SK-N-DZ (cell line): ENCODE measurements at regions not wholly inside any gene's neighbourhood (a gene's known extent, or its start where the extent isn't known, plus 50 kb on each side); places are given as distances from the start of the nearest gene placed in this dataset.
A peak's percentile ranks its signal among the peaks of the same experiment; 100 is the strongest.

Experiments used
- DNase-seq: peaks from one replicate; pipeline ENCODE4 v3.0.0-alpha.2; 2015; ENCODE audit warnings: low spot score

- DNase-seq = no peak
Observed at GRCh38 chr3:56985460-56985859, 75.0 kb upstream of the SPATA12 start.

DNA sequence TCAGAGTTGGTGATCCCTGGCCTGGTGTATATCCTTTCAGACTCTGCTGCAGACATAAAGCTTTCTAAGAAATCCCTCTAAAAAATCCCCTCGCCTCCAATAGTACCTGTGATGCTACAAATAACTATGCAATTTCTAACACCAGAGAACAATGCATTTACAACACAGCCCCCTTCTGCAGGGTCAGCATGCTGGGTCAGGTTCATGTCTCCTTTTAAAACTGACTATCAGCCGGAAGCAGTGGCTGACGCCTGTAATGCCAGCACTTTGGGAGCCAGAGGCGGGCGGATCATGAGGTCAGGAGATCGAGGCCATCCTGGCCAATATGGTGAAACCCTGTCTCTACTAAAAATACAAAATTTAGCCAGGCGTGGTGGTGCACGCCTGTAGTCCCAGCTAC lies 77.0 kb upstream of the SPATA12 start:
- no peak for DNase-seq

- DNase-seq = peak; percentile 54
Observed at GRCh38 chr3:56981445-56982230, 78.8 kb upstream of the SPATA12 start.

GRCh38 chr3:56980798-56981390 lies 79.6 kb upstream of the SPATA12 start:
- DNase-seq = no peak

DNA sequence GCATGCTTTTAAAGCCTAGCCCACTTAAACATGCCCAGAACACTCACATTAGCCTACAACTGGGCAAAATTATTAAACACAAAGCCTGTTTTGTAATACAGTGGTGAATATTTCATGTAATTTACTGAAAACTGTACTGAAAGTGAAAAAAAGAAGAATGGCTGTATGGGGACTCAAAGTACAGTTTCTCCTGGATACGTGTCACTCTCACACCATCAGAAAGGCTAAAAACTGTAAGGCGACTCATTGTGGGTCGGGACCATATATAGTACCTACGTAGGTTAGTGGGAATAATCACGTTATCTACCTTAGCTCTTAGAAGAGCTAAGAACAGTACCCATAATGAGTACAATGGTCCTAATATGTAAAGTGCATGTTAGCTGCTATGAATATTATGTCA lies 80.2 kb upstream of the SPATA12 start:
- no peak for DNase-seq

GRCh38 chr3:56979791-56980190 lies 80.7 kb upstream of the SPATA12 start:
- no peak for DNase-seq

DNA sequence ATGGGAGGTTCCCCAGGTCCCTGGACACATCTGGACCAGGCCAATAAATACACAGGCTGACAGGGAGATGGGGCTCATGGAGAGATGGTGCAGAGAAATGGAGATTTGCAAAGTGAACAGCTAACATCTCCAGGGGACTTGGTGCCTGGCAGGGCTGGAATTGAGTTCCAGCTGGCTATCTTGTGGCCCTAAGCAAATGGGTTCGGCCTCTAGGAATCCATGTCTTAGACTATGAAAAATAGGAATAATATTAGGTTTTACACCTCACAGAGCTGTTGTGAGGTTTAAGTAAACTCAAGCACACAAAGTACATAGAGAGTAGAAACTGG lies 82.9 kb upstream of the SPATA12 start:
- DNase-seq = no peak

DNA sequence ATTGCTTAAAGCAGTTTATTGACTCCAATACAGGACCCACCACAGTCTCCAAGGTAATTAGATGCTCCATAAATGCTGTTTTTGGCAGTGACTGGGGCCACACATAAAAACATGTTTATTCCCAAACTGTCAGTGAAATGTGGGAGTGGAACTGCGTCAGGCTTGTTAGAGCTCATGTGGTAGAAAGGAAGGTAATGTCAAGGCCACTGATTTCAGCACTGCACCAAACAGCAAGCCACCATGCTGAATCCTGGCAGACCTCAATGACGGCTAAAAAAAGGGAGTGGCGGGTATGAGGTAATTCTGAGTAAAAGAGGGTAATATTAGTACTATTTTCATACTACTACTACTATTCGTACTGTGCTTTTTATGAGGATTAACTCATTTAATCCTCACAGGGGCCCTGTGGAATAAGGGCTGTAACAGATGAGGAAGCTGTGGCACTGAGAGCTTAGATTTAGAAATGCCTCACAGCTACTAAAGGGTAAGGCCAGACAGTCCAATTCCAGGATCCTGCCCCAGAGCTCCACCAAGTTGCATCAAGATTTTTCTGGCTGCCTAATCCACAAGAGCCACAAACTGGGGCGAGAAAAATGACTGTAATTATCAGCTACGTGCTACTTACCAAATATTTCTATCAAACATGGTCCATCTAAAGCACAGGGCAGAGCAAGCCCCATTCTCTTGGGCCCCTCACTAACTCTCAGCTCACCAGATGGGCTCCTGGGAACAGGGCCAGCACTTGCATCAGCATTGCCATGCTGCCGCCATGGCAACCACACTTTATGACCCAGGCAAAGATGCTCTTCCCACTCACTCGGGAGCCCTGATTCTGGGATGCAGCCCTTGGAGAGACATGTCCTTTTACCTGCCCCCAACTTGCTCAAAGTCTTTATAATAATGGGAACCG lies 83.6 kb upstream of the SPATA12 start:
- DNase-seq = peak; percentile 42

- DNase-seq = no peak
Observed at GRCh38 chr3:56975567-56975966, 84.9 kb upstream of the SPATA12 start.

DNA sequence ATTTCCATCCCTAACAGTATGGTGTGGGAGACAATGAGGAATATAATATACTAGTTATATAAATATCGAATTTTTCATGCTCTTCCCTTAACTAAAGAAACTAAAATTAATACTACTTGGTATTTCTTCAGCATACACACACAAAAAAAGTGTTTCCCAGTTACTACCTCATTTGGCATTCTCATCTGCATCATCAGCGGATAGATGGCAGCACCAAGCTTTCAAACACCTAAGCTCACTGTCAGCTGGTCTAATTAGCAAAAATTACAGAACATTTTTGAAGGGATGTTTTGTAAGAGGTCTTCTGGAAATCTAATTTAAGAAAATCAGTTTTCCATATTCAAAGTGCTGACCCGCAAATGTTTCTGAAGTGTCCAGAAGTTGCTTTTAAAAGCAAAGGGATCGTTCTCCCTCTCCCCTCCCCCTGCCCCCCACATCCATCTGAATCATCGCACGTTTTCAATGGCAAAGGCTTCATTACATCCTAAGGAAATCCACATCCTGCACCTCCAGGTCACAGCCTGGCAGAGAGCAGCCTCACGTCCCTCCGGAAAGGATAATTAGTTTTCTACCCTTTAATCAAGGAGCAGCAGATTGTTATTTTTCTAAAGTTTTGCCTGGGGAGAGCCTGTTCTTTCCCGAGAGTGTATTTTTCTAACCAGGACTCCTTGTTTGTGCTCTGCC lies 86.1 kb upstream of the SPATA12 start:
- DNase-seq = no peak

DNA sequence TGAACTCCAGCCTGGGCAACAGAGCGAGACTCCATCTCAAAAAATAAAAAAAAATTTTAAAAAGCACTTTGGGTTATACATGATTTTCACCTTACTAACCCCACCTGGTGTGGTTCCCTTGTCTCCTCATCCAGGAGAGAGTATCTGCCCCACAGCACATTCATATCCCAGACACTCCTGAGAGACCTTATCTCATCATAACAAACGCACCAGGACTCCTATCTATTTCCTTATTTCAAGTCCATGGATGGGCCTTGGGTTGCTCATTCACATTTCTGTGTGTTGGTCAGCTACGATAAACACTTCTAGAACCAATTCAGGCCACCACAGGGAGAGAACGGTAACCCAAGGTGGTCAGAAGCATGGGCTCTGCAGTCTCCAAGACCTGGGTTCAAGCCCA lies 88.6 kb upstream of the SPATA12 start:
- no peak for DNase-seq

DNA sequence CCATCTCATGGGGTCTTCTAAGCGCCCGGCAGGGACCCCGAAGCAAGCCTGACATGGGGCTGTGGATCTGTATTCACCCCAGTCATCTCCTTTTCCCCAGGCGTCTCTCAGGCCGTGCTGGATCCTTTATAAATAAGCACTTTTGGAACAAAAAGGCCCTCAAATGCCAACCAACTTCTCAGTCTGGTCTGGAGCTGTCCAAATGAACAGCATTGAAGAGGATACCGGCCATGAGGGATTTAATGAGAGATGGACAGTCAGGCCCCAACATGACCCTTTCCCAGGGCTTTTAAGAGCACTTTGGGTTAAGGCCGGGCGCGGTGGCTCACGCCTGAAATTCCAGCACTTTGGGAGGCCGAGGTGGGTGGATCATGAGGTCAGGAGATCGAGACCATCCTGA lies 89.2 kb upstream of the SPATA12 start:
- DNase-seq = no peak

DNA sequence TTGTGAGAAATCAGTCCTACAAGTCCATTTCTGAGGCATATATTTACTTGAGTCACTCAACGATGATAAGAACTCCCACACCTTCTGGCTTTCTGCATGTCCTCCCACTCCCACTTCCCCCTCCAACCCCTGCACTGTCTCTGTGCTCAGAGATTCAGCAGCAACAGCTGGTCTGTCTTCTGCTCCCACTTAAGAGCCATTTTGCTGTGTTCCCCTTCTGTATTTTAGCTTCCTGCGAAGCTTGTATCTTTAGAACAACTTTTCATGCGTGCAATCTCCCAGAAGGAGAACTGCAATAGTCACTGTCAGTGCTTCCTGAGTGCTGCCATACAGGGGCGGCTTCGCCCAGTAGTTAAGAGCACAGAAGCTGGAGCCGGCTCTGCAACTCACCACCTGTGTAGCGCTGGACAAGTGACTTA lies 90.0 kb upstream of the SPATA12 start:
- no peak for DNase-seq

DNA sequence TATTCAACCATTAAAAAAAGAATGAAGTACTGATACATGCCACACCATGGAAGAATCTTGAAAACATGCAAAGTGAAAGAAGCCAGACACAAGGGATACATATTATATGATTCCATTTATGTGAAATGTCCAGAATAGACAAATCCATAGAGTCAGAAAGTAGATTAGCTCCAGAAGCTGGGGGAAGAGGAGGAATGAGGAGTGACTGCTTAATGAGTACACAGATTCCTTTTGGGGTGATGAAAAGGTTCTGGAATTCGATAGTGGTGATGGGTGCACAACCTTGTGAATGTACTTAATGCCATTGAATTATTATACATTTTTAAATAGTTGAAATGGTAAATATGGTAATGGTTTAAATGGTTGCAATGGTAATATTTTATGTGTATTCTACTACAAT lies 90.6 kb upstream of the SPATA12 start:
- no peak for DNase-seq

GRCh38 chr3:56966509-56966908 lies 94.0 kb upstream of the SPATA12 start:
- DNase-seq = no peak

DNA sequence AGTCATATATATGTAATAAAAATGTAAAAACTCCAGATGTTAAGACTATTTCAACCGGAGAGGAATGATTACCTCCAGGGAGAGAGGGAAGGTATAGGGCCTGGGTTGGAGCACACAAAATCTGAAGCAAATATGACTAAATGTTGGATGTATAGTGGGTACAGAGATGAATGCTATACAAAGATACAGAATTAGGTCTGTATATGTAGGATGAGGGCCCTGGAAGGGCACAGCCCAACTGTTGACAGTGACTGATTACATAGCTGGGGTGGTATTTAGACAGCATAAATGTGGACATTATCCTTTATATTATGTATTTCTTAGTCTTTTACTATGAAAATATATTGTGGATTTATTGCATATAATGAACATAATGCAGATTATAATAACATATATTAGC lies 94.4 kb upstream of the SPATA12 start:
- DNase-seq = no peak

DNA sequence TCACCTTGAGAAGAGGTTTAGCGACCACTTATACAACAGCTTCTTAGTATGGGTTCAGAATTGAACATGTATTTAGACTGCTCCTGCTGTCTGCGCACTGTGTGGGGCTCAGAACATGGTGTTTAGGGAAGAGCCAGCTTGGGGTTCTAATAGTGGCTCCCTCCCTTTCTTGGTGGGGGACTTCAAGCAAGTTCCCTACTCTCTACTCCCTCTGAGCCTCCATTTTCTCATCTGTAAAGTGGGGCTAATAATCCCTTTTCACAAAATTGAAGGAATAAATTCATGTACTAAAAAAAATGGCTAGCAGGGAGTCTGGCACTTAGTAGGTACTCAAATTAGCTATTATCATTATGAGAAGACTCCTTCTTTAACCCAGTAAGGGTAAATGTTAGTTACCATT lies 97.5 kb upstream of the SPATA12 start:
- DNase-seq = no peak

- DNase-seq = no peak
Observed at GRCh38 chr3:56962206-56962605, 98.3 kb upstream of the SPATA12 start.

DNA sequence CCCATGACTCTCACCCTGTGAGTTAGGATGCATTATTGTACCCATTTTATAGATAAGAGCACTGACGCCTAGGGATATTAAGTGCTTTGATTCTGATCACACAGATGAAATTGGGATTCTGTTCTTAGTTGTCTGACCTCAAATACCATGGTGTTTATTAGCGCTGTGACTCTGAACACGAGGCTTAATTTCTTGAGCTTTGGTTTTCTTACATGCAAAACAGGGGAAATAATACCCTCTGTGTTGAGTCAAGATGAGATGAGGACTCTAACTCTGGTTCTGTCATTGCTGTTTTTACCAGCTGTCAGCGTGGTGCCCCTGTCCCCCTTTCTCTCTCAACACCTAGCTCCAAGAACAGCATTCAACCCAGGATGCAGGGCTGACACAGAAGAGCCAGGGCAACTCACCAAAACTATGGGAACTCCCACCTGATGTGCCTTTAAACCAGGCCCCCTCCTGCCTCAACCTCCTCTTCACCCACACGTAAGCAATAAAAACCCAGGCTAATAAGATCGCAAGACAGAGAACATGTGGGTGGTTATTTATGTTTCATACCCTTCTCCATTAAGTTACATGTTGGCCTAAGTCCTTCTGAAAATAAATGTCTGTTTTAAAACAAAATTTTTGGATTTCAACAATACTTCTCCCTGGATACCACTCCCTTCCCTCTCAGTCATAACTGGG lies 100.1 kb upstream of the SPATA12 start:
- no peak for DNase-seq

GRCh38 chr3:56958879-56959278 lies 101.6 kb upstream of the SPATA12 start:
- no peak for DNase-seq

- DNase-seq = no peak
Observed at GRCh38 chr3:56957522-56957921, 102.9 kb upstream of the SPATA12 start.
